A549 (cell line): ENCODE measurements at regions not wholly inside any gene's neighbourhood (a gene's known extent, or its start where the extent isn't known, plus 50 kb on each side); places are given as distances from the start of the nearest gene placed in this dataset.
A peak's percentile ranks its signal among the peaks of the same experiment; 100 is the strongest.

Experiments
- ATAC-seq, 2 experiments: fragments of 200-7000 bp in 1 of 2; fragments of >200 bp in 1 of 2; cut with Nextera tagmentation in 1 of 2; cut with Tn5 transposase in 1 of 2; 3 replicates each; pipeline versions ENCODE4 v1.8.0 to v1.9.1; 2018 to 2020; ENCODE audit warnings: mild to moderate bottlenecking in 1 of 2, moderate library complexity in 1 of 2
- CTCF ChIA-PET: fragments of 300-600 bp; sonication (Branson Sonifier 250); formaldehyde crosslinking; extraction: SDS; loops from one replicate; lab custom pipeline; 2021; ENCODE audit warnings: antibody characterized with exemption, inconsistent platforms; lab: Yijun Ruan, JAX
- POLR2A ChIA-PET: fragments of 350-600 bp; formaldehyde crosslinking; extraction: SDS; loops from one replicate; lab custom pipeline; 2021; ENCODE audit warnings: antibody characterized with exemption, inconsistent platforms; lab: Yijun Ruan, JAX
- DNase-seq, 2 experiments: peaks; one replicate each; pipeline versions ENCODE4 v3.0.0 to v3.0.0-alpha.2; 2011 to 2016; ENCODE audit warnings: low read depth in 1 of 2, low spot score in 1 of 2
- FAIRE-seq: peaks from 2 replicates; lab custom pipeline; 2011; peaks lifted over from hg19 to GRCh38; lab: Jason Lieb, UNC
- H3K27ac ChIP-seq, 2 experiments: fragments of >200 bp; sonication (Bioruptor Twin); formaldehyde crosslinking; 3 replicates each; pipeline ENCODE4 v1.5.1; 2016 to 2017
- H3K4me1 ChIP-seq: fragments of >200 bp; sonication (Bioruptor Twin); formaldehyde crosslinking; 3 replicates; pipeline ENCODE4 v1.6.1; 2016
- H3K4me2 ChIP-seq: fragments of >200 bp; sonication (Bioruptor Twin); formaldehyde crosslinking; 3 replicates; pipeline ENCODE4 v1.6.1; 2016
- H3K4me3 ChIP-seq: fragments of >200 bp; sonication (Bioruptor Twin); formaldehyde crosslinking; 3 replicates; pipeline ENCODE4 v1.5.1; 2016
- H3K9me3 ChIP-seq: fragments of >200 bp; sonication (Bioruptor Twin); formaldehyde crosslinking; 3 replicates; pipeline ENCODE4 v1.6.1; 2016
- BHLHE40 ChIP-seq: IDR thresholded peaks from 2 replicates; pipeline ENCODE4 v1.6.1; 2012; ENCODE audit warnings: low read depth, low read length, inconsistent platforms
- CEBPB ChIP-seq, 2 experiments: fragments of >200 bp in 1 of 2; sonication (Bioruptor Twin) in 1 of 2; formaldehyde crosslinking in 1 of 2; IDR thresholded peaks; 2 replicates each; pipeline ENCODE4 v1.6.1; 2012 to 2016
- CHD2 ChIP-seq: fragments of 150-350 bp; IDR thresholded peaks from 2 replicates; pipeline ENCODE4 v1.6.1; 2014; ENCODE audit warnings: low read length; ENCODE audit not compliant: partially characterized antibody
- CTCF ChIP-seq: fragments of >200 bp; sonication (Bioruptor Twin); formaldehyde crosslinking; IDR thresholded peaks from 3 replicates; pipeline ENCODE4 v1.5.1; 2016
- EHF ChIP-seq: fragments of 250-450 bp; sonication (Bioruptor Pico); IDR thresholded peaks from 2 replicates; pipeline ENCODE4 v1.5.0; 2020; ENCODE audit warnings: mild to moderate bottlenecking
- EHMT2 ChIP-seq: fragments of 200-600 bp; sonication (generic); IDR thresholded peaks from 2 replicates; pipeline ENCODE4 v1.6.1; 2016; ENCODE audit warnings: antibody characterized with exemption, low read depth, mild to moderate bottlenecking, moderate library complexity
- ESRRA ChIP-seq: fragments of 150-350 bp; IDR thresholded peaks from 2 replicates; pipeline ENCODE4 v1.6.1; 2014; ENCODE audit warnings: mild to moderate bottlenecking, low read length, borderline replicate concordance
- GATA3 ChIP-seq: IDR thresholded peaks from 2 replicates; pipeline ENCODE4 v1.6.1; 2012; ENCODE audit warnings: borderline replicate concordance
- HDAC2 ChIP-seq: fragments of 200-600 bp; sonication (generic); IDR thresholded peaks from 2 replicates; pipeline ENCODE4 v1.6.1; 2016
- HOXA7 ChIP-seq: fragments of 250-450 bp; sonication (Bioruptor Pico); IDR thresholded peaks from 2 replicates; pipeline ENCODE4 v1.5.0; 2020; ENCODE audit warnings: mild to moderate bottlenecking, moderate library complexity
- JUN ChIP-seq, 2 experiments: fragments of >200 bp; sonication (Bioruptor Twin); formaldehyde crosslinking; IDR thresholded peaks; 2 replicates in 1 of 2; 3 replicates in 1 of 2; pipeline ENCODE4 v1.6.1; 2016 to 2017
- KDM1A ChIP-seq: fragments of 200-600 bp; sonication (generic); IDR thresholded peaks from 2 replicates; pipeline ENCODE4 v1.6.1; 2016; ENCODE audit warnings: low read depth, mild to moderate bottlenecking
- MAFK ChIP-seq: fragments of 450-650 bp; IDR thresholded peaks from 2 replicates; pipeline ENCODE4 v1.6.1; 2014; ENCODE audit not compliant: partially characterized antibody
- NFE2L2 ChIP-seq: fragments of 150-350 bp; conservative IDR thresholded peaks from 2 replicates; pipeline ENCODE4 v1.6.1; 2014; ENCODE audit warnings: low read length
- NPAS2 ChIP-seq: fragments of 250-450 bp; sonication (Bioruptor Pico); IDR thresholded peaks from 2 replicates; pipeline ENCODE4 v1.8.0; 2022; ENCODE audit warnings: mild to moderate bottlenecking, moderate library complexity, borderline replicate concordance
- PBX3 ChIP-seq: IDR thresholded peaks from 2 replicates; pipeline ENCODE4 v1.6.1; 2012
- PHF8 ChIP-seq: fragments of 200-600 bp; sonication (generic); IDR thresholded peaks from 2 replicates; pipeline ENCODE4 v1.6.1; 2016; ENCODE audit warnings: low read depth, mild to moderate bottlenecking, antibody characterized with exemption, moderate library complexity, borderline replicate concordance
- POLR2A ChIP-seq: IDR thresholded peaks from 2 replicates; pipeline ENCODE4 v1.6.1; 2012; ENCODE audit warnings: mild to moderate bottlenecking, low read length
- RCOR1 ChIP-seq: fragments of 150-350 bp; IDR thresholded peaks from 2 replicates; pipeline ENCODE4 v1.6.1; 2014; ENCODE audit warnings: antibody characterized with exemption, low read length, low read depth
- REST ChIP-seq: fragments of 200-600 bp; sonication (generic); IDR thresholded peaks from 2 replicates; pipeline ENCODE4 v1.6.1; 2016; ENCODE audit warnings: antibody characterized with exemption, mild to moderate bottlenecking, moderate library complexity
- RFX5 ChIP-seq: fragments of 450-650 bp; IDR thresholded peaks from 2 replicates; pipeline ENCODE4 v1.7.1; 2014; ENCODE audit warnings: antibody characterized with exemption, mild to moderate bottlenecking, moderate library complexity
- RNF2 ChIP-seq: fragments of 200-600 bp; sonication (generic); IDR thresholded peaks from 2 replicates; pipeline ENCODE4 v1.6.1; 2016; ENCODE audit warnings: low read depth, mild to moderate bottlenecking, antibody characterized with exemption, moderate library complexity, borderline replicate concordance
- SMC3 ChIP-seq: fragments of >200 bp; sonication (Bioruptor Twin); formaldehyde crosslinking; IDR thresholded peaks from 3 replicates; pipeline ENCODE4 v1.6.1; 2018; ENCODE audit warnings: inconsistent platforms
- ZC3H11A ChIP-seq: fragments of 450-650 bp; IDR thresholded peaks from 2 replicates; pipeline ENCODE4 v1.6.1; 2014; ENCODE audit warnings: antibody characterized with exemption, mild to moderate bottlenecking
- WGBS: methylation state at CpG from one replicate; pipeline ENCODE4 v1.1.6; 2017; ENCODE audit errors: missing lambda C conversion rate; 5-methylcytosine and 5-hydroxymethylcytosine counted together
- TF ChIP-seq, protein P1 (sequence below): fragments of >200 bp; sonication (Bioruptor Twin); formaldehyde crosslinking; IDR thresholded peaks from 2 replicates; pipeline ENCODE4 v1.6.1; 2016
- TF ChIP-seq, protein P2 (sequence below): fragments of 250-450 bp; sonication (Bioruptor Pico); IDR thresholded peaks from 2 replicates; pipeline ENCODE4 v1.5.0; 2020; ENCODE audit warnings: low read depth, mild to moderate bottlenecking, moderate library complexity
- TF ChIP-seq, protein P3 (sequence below): fragments of >200 bp; sonication (Bioruptor Twin); formaldehyde crosslinking; IDR thresholded peaks from 3 replicates; pipeline ENCODE4 v1.6.1; 2016

DNA sequence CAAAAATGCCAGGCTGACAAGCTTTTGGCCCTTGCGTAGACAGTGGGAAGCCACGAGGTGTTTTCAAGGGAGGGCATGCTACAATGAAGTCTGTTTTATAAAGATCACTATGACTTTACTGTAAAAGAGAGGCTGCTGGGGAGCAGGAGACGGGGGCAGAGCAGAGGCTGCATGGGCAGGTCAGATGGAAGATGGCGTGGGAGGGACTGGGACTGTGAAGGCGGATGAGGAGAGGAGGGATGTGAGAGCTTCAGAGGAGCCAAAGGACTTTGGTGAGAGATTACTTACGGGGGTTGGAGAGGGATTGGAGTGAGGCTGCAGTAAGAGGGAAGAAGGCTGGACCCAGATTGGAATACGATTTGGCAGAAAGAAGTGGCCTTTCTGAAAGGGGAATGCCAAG lies 86.6 kb upstream of the PCBD1 start:
- ChIA-PET POLR2A (no interaction called here), CTCF (interaction anchor here (1.2 to 2.2 kb wide), 5 partner anchors 13 to 72 kb away, joined by 3 to 7 read pairs (median 4); no protein-coding TSS in a partner anchor)
- no peak overlapping the region for H3K4me2 ChIP-seq
- DNase-seq (no peak), ATAC-seq (0 out of 6 replicates have a peak, but pooled peaks of 1 of the 2 experiments have one; percentile 27), FAIRE-seq (no peak)
- 67% methylated on average over 7 of the region's 7 CpGs for WGBS
- H3K4me1 ChIP-seq, result peaks cover 7% of the 10 kb centered on the region; the same call in 1 of the 3 replicates
- H3K4me3 ChIP-seq, result no peak overlapping the region
- 0 out of 6 replicates have a peak overlapping the region, but pooled peaks of 1 of the 2 experiments have one; percentile 3 for H3K27ac ChIP-seq
- peaks cover 8% of the 10 kb centered on the region; the same call in 2 of the 3 replicates for H3K9me3 ChIP-seq
- TF ChIP-seq SMC3 (no peak), BHLHE40 (no peak), PHF8 (no peak), NFE2L2 (no peak), KDM1A (no peak), REST (no peak), RFX5 (no peak), MAFK (no peak), RCOR1 (no peak), POLR2A (no peak), EHF (CRISPR knock-in tag) (no peak), ESRRA (no peak), RNF2 (no peak), GATA3 (no peak), ZC3H11A (no peak), HOXA7 (no peak), HDAC2 (no peak)
- TF ChIP-seq, protein P1, sequence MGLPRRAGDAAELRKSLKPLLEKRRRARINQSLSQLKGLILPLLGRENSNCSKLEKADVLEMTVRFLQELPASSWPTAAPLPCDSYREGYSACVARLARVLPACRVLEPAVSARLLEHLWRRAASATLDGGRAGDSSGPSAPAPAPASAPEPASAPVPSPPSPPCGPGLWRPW, result no peak
- TF ChIP-seq, protein P2, sequence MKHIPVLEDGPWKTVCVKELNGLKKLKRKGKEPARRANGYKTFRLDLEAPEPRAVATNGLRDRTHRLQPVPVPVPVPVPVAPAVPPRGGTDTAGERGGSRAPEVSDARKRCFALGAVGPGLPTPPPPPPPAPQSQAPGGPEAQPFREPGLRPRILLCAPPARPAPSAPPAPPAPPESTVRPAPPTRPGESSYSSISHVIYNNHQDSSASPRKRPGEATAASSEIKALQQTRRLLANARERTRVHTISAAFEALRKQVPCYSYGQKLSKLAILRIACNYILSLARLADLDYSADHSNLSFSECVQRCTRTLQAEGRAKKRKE (CRISPR knock-in tag), result no peak
- TF ChIP-seq, protein P3, sequence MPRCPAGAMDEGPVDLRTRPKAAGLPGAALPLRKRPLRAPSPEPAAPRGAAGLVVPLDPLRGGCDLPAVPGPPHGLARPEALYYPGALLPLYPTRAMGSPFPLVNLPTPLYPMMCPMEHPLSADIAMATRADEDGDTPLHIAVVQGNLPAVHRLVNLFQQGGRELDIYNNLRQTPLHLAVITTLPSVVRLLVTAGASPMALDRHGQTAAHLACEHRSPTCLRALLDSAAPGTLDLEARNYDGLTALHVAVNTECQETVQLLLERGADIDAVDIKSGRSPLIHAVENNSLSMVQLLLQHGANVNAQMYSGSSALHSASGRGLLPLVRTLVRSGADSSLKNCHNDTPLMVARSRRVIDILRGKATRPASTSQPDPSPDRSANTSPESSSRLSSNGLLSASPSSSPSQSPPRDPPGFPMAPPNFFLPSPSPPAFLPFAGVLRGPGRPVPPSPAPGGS, result no peak
- TF ChIP-seq, all 56 proteins: peak for 0

GRCh38 chr10:70976063-70976695 lies 87.8 kb upstream of the PCBD1 start:
- WGBS, result 49% methylated on average over 6 of the region's 6 CpGs
- no peak for ATAC-seq
- CTCF ChIA-PET, result interaction anchor here (0.9 to 1.9 kb wide), 5 partner anchors 12 to 233 kb away, joined by 3 to 7 read pairs (median 4); no protein-coding TSS in a partner anchor
- TF ChIP-seq EHMT2 (no peak), JUN (IDR thresholded peaks at IDR 0.05) (no peak), CEBPB (IDR thresholded peaks at IDR 0.05) (no peak), CHD2 (no peak), NPAS2 (CRISPR knock-in tag) (no peak), CTCF (no peak), PBX3 (no peak)
- TF ChIP-seq, protein P3, result no peak
- TF ChIP-seq, protein P2 (CRISPR knock-in tag), result no peak

More at GRCh38 chr10:70976063-70976695, 87.8 kb upstream of the PCBD1 start:
- no peak overlapping the region for H3K4me2 ChIP-seq
- DNase-seq, result no peak
- H3K4me3 ChIP-seq, result no peak overlapping the region
- H3K9me3 ChIP-seq, result peaks cover 8% of the 10 kb centered on the region; the same call in 2 of the 3 replicates
- FAIRE-seq, result no peak
- POLR2A ChIA-PET, result no interaction called here
- H3K27ac ChIP-seq, result no peak overlapping the region
- peaks cover 7% of the 10 kb centered on the region; the same call in 1 of the 3 replicates for H3K4me1 ChIP-seq
